Endometrium (tissue), 2 donors: ENCODE measurements at regions not wholly inside any gene's neighbourhood (a gene's known extent, or its start where the extent isn't known, plus 50 kb on each side); places are given as distances from the start of the nearest gene placed in this dataset.

Experiments
- FAIRE-seq: peaks from 2 replicates; lab custom pipeline; 2012; peaks lifted over from hg19 to GRCh38; lab: Jason Lieb, UNC
- donor health status: control.
- donor health status: control.

GRCh38 chr4:111873801-111874200, 271.5 kb upstream of the FAM241A start:
- FAIRE-seq = no peak

GRCh38 chr4:111879539-111879938, 265.7 kb upstream of the FAM241A start:
- no peak for FAIRE-seq

- no peak for FAIRE-seq
Observed at GRCh38 chr4:111880116-111880515, 265.1 kb upstream of the FAM241A start.

GRCh38 chr4:111883557-111883999, 261.7 kb upstream of the FAM241A start:
- FAIRE-seq = peak; percentile 59

GRCh38 chr4:111890412-111890811, 254.8 kb upstream of the FAM241A start:
- FAIRE-seq = no peak

- FAIRE-seq = no peak
Observed at GRCh38 chr4:111905511-111905910, 239.7 kb upstream of the FAM241A start.

- FAIRE-seq = no peak
Observed at GRCh38 chr4:111919639-111920038, 225.6 kb upstream of the FAM241A start.

GRCh38 chr4:111921714-111922113, 223.5 kb upstream of the FAM241A start:
- no peak for FAIRE-seq

GRCh38 chr4:111923786-111924185, 221.5 kb upstream of the FAM241A start:
- FAIRE-seq = no peak

- no peak for FAIRE-seq
Observed at GRCh38 chr4:111924696-111925095, 220.6 kb upstream of the FAM241A start.

- FAIRE-seq = no peak
Observed at GRCh38 chr4:111930659-111931058, 214.6 kb upstream of the FAM241A start.

- no peak for FAIRE-seq
Observed at GRCh38 chr4:111933703-111934102, 211.6 kb upstream of the FAM241A start.

GRCh38 chr4:111934314-111934713, 210.9 kb upstream of the FAM241A start:
- FAIRE-seq = no peak

GRCh38 chr4:111937368-111937767, 207.9 kb upstream of the FAM241A start:
- no peak for FAIRE-seq

GRCh38 chr4:111941957-111942356, 203.3 kb upstream of the FAM241A start:
- no peak for FAIRE-seq

GRCh38 chr4:111943796-111944203, 201.5 kb upstream of the FAM241A start:
- FAIRE-seq = no peak

- FAIRE-seq = no peak
Observed at GRCh38 chr4:111945014-111945413, 200.2 kb upstream of the FAM241A start.

GRCh38 chr4:111946800-111947199, 198.5 kb upstream of the FAM241A start:
- FAIRE-seq = no peak

GRCh38 chr4:111952688-111953087, 192.6 kb upstream of the FAM241A start:
- no peak for FAIRE-seq

GRCh38 chr4:111954550-111954949, 190.7 kb upstream of the FAM241A start:
- FAIRE-seq = no peak

- FAIRE-seq = no peak
Observed at GRCh38 chr4:111955001-111955400, 190.3 kb upstream of the FAM241A start.

GRCh38 chr4:111957116-111957515, 188.1 kb upstream of the FAM241A start:
- FAIRE-seq = no peak

- no peak for FAIRE-seq
Observed at GRCh38 chr4:111957997-111958396, 187.3 kb upstream of the FAM241A start.

- no peak for FAIRE-seq
Observed at GRCh38 chr4:111959222-111959621, 186.0 kb upstream of the FAM241A start.

GRCh38 chr4:111960241-111960667, 185.0 kb upstream of the FAM241A start:
- no peak for FAIRE-seq
